ENCODE measurements at regions not wholly inside any gene's neighbourhood (a gene's known extent, or its start where the extent isn't known, plus 50 kb on each side); places are given as distances from the start of the nearest gene placed in this dataset.

DNA sequence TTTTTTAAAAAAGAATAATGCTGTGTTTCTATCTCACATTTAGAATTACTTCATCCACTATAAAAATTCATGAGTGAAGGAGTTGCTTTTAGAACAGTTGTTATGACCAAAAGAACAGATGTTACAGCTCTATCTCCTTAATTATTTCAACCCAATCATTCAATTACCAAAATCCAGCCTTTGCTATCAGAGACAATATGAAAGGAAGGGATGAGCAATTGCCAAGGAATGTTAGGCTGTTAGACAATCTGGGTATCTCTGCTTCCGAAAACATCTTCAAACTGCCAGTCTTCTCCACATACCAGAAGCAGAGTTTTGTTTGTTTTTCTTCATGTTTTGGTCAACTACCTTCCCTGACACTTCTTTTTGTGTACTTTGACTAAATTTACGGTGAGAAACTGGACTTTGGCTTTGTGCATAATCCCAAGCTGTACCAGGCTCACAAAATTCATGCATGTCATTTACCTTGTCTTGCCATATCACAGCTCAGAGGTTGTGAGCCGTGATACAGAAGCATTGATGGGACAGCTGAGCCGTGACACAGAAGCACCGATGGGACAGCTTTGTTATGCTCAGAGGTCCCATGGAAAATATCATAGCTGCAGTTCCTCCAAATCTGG lies 405.5 kb downstream of the KIF4B start:
- TF ChIP-seq GATA2 (IDR thresholded peaks at IDR 0.05; ENCODE audit: low read depth, low read length): no peak
- TF ChIP-seq GATA3 (IDR thresholded peaks at IDR 0.05; ENCODE audit: low read depth, low read length): no peak

All from SH-SY5Y (cell line).